K562 (cell line): ENCODE measurements at regions not wholly inside any gene's neighbourhood (a gene's known extent, or its start where the extent isn't known, plus 50 kb on each side); places are given as distances from the start of the nearest gene placed in this dataset.
"Not testable (repeated sequence)": the region's sequence is repeated elsewhere in the genome, so short reads cannot be mapped to it uniquely, and the experiment has no call there.

Experiments used
- TF ChIP-seq, protein P1 (sequence below), 2 experiments: fragments of 450-650 bp in 1 of 2; sonication (generic) in 1 of 2; formaldehyde crosslinking in 1 of 2; IDR thresholded peaks; 2 replicates each; pipeline versions ENCODE4 v1.7.1 to v1.9.0; 2016 to 2022; ENCODE audit warnings: inconsistent platforms in 1 of 2, mild to moderate bottlenecking in 1 of 2, missing genetic modification reagents in 1 of 2

- TF ChIP-seq, protein P1, sequence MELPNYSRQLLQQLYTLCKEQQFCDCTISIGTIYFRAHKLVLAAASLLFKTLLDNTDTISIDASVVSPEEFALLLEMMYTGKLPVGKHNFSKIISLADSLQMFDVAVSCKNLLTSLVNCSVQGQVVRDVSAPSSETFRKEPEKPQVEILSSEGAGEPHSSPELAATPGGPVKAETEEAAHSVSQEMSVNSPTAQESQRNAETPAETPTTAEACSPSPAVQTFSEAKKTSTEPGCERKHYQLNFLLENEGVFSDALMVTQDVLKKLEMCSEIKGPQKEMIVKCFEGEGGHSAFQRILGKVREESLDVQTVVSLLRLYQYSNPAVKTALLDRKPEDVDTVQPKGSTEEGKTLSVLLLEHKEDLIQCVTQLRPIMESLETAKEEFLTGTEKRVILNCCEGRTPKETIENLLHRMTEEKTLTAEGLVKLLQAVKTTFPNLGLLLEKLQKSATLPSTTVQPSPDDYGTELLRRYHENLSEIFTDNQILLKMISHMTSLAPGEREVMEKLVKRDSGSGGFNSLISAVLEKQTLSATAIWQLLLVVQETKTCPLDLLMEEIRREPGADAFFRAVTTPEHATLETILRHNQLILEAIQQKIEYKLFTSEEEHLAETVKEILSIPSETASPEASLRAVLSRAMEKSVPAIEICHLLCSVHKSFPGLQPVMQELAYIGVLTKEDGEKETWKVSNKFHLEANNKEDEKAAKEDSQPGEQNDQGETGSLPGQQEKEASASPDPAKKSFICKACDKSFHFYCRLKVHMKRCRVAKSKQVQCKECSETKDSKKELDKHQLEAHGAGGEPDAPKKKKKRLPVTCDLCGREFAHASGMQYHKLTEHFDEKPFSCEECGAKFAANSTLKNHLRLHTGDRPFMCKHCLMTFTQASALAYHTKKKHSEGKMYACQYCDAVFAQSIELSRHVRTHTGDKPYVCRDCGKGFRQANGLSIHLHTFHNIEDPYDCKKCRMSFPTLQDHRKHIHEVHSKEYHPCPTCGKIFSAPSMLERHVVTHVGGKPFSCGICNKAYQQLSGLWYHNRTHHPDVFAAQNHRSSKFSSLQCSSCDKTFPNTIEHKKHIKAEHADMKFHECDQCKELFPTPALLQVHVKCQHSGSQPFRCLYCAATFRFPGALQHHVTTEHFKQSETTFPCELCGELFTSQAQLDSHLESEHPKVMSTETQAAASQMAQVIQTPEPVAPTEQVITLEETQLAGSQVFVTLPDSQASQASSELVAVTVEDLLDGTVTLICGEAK (IDR thresholded peaks at IDR 0.05), result peak; percentile 55; the same call in 1 of the 2 replicates
- TF ChIP-seq, protein P1 (CRISPR knock-in tag; IDR thresholded peaks at IDR 0.05), result not testable (repeated sequence)
- TF ChIP-seq, all 486 proteins: peak for 5; not testable (repeated sequence) for 481
Measured at GRCh38 chr2:234888442-234888841, 63.4 kb upstream of the SH3BP4 start (continued).
